Activated CD8-positive, alpha-beta T cell treated with anti-CD3 and anti-CD28 coated beads for 36 hours (primary cell): ENCODE measurements at regions not wholly inside any gene's neighbourhood (a gene's known extent, or its start where the extent isn't known, plus 50 kb on each side); places are given as distances from the start of the nearest gene placed in this dataset.
"Not testable (repeated sequence)": the region's sequence is repeated elsewhere in the genome, so short reads cannot be mapped to it uniquely, and the experiment has no call there.

Experiments used
- ATAC-seq: fragments of 200-7000 bp; cut with Tn5 transposase; one replicate; pipeline ENCODE4 v1.10.0; 2021; ENCODE audit warnings: mild to moderate bottlenecking, moderate library complexity
- CTCF ChIA-PET: fragments of 350-600 bp; sonication (Branson Sonifier 250); formaldehyde crosslinking; loops from one replicate; lab custom pipeline; 2021; ENCODE audit warnings: antibody characterized with exemption; lab: Charles Lee
- POLR2A ChIA-PET: fragments of 350-600 bp; sonication (Branson Sonifier 250); formaldehyde crosslinking; loops from one replicate; lab custom pipeline; 2021; ENCODE audit warnings: antibody characterized with exemption; lab: Charles Lee
- DNase-seq: peaks from one replicate; pipeline ENCODE4 v3.0.0-alpha.2; 2020
- H3K27ac Mint-ChIP-seq: one replicate; pipeline ENCODE4 v1.8.0; 2021; ENCODE audit warnings: mild to moderate bottlenecking, mixed read lengths
- H3K27me3 Mint-ChIP-seq: one replicate; pipeline ENCODE4 v1.8.0; 2021; ENCODE audit warnings: mixed read lengths
- H3K36me3 Mint-ChIP-seq: one replicate; pipeline ENCODE4 v1.8.0; 2021; ENCODE audit warnings: low read depth, mixed read lengths
- H3K4me1 Mint-ChIP-seq: one replicate; pipeline ENCODE4 v1.8.0; 2021; ENCODE audit warnings: low read depth, mixed read lengths
- H3K4me3 Mint-ChIP-seq: one replicate; pipeline ENCODE4 v1.8.0; 2021; ENCODE audit warnings: mild to moderate bottlenecking, moderate library complexity, mixed read lengths
- H3K9me3 Mint-ChIP-seq: one replicate; pipeline ENCODE4 v1.8.0; 2021; ENCODE audit warnings: mixed read lengths
- intact Hi-C: fragments of 100-400 bp; cut with micrococcal nuclease; formaldehyde crosslinking; loops from one replicate; pipeline ENCODE4 v1.10.0; 2022
- TF ChIP-seq, protein P1 (sequence below): fragments of 200-600 bp; IDR thresholded peaks from one replicate; pipeline ENCODE4 v1.8.0; 2022; ENCODE audit warnings: antibody characterized with exemption, mild to moderate bottlenecking

DNA sequence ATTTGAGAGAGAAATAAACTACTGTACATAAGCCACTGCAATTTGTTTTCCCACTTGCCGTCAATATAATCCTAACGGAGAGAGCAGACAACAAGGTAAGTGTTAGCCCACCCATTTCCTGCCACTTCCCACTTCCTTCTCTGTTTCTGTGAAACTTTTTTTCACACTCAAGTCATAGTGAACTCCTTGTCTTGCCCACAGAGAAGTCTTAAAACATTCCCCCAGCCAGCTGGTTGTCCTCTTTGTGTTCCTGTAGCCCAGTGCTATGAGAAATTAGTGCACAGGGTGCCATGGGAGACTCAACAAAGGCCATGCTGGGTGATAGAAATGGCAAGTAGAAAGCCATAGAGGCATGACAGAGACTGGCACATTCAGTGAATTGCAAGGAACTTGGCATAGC is 208.6 kb downstream of the BLID start:
- POLR2A ChIA-PET: interaction anchor here (1.5 kb wide), 1 partner anchor 9 kb away, joined by 4 read pairs; no protein-coding TSS in a partner anchor
- Mint-ChIP-seq H3K9me3 (no peaks in the 10 kb centered on the region), H3K27ac (no peak overlapping the region), H3K4me3 (no peak overlapping the region), H3K27me3 (peaks cover 10% of the 10 kb centered on the region), H3K4me1 (peaks cover 7% of the 10 kb centered on the region), H3K36me3 (no peaks in the 10 kb centered on the region)
- intact Hi-C loops: no loop called here
- TF ChIP-seq, protein P1, sequence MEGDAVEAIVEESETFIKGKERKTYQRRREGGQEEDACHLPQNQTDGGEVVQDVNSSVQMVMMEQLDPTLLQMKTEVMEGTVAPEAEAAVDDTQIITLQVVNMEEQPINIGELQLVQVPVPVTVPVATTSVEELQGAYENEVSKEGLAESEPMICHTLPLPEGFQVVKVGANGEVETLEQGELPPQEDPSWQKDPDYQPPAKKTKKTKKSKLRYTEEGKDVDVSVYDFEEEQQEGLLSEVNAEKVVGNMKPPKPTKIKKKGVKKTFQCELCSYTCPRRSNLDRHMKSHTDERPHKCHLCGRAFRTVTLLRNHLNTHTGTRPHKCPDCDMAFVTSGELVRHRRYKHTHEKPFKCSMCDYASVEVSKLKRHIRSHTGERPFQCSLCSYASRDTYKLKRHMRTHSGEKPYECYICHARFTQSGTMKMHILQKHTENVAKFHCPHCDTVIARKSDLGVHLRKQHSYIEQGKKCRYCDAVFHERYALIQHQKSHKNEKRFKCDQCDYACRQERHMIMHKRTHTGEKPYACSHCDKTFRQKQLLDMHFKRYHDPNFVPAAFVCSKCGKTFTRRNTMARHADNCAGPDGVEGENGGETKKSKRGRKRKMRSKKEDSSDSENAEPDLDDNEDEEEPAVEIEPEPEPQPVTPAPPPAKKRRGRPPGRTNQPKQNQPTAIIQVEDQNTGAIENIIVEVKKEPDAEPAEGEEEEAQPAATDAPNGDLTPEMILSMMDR: no peak
- DNase-seq (no peak), ATAC-seq (no peak)
- CTCF ChIA-PET: no interaction called here

DNA sequence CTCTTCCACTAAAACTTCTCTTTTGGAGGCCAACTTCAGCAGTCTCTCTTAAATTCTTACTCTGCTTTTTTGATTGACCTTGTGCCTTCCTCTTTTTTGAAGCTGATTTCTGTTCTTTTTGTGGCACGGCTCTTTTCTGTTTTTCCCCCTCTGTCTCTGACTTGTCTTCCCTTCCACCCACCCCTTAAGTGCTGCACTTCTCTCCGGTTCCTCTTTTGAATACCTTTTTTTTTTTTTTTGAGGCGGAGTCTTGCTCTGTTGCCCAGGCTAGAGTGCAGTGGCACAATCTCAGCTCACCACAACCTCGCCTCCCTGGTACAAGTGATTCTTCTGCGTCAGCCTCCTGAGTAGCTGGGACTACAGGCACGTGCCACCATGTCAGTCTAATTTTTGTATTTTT is 211.9 kb downstream of the BLID start:
- ATAC-seq (no peak), DNase-seq (no peak)
- POLR2A ChIA-PET: no interaction called here
- CTCF ChIA-PET: no interaction called here
- TF ChIP-seq, protein P1: no peak
- peaks cover 8% of the 10 kb centered on the region for H3K27me3 Mint-ChIP-seq
- no peak overlapping the region for H3K27ac Mint-ChIP-seq
- H3K9me3 Mint-ChIP-seq: no peaks in the 10 kb centered on the region
- no peak overlapping the region for H3K4me3 Mint-ChIP-seq
- intact Hi-C loops: no loop called here
- H3K4me1 Mint-ChIP-seq: peaks cover 7% of the 10 kb centered on the region
- H3K36me3 Mint-ChIP-seq: no peaks in the 10 kb centered on the region

DNA sequence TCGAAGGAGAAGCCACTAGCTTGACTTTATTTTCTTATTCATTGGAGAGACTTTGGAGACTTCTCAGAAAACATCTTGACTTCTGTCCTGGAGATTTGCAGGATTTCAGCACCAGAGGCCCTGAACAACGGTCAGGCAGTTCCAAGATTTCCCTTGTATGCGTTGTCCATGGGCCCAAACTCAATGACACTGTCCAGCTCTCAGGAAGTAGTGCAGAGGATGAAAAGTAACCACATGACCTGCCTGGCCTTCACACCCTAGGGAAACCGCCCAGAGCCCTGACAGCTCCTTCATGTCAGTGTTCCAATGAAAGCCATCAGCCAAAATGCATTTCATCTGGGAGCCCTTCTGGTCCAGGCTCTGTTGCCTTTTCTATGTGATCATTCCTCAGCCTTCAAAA is 214.1 kb downstream of the BLID start:
- POLR2A ChIA-PET: no interaction called here
- intact Hi-C loops: no loop called here
- Mint-ChIP-seq H3K27me3 (no peaks in the 10 kb centered on the region), H3K9me3 (no peaks in the 10 kb centered on the region), H3K36me3 (no peaks in the 10 kb centered on the region), H3K27ac (no peak overlapping the region), H3K4me1 (no peaks in the 10 kb centered on the region), H3K4me3 (no peak overlapping the region)
- DNase-seq (no peak), ATAC-seq (no peak)
- CTCF ChIA-PET: no interaction called here
- TF ChIP-seq, protein P1: no peak

DNA sequence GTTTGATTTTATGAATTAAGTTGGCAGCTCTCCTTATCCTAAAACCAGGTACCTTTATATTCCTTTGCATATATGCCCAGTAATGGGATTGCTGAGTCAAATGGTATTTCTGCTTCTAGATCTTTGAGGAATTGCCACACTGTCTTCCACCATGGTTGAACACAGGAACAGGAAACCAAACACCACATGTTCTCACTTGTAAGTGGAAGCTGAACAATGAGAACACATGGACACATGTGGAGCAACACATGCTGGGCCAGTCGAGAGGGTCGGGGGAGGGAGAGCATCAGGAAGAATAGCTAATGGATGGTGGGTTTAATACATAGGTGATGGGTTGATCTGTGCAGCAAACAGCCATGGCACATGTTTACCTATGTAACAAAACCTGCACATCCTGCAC is 214.6 kb downstream of the BLID start:
- H3K36me3 Mint-ChIP-seq, H3K4me3 Mint-ChIP-seq, ATAC-seq, intact Hi-C loops, H3K4me1 Mint-ChIP-seq, H3K27ac Mint-ChIP-seq, H3K27me3 Mint-ChIP-seq, H3K9me3 Mint-ChIP-seq, DNase-seq, CTCF ChIA-PET: not testable (repeated sequence)
- POLR2A ChIA-PET: interaction anchor here (0.6 kb wide), 1 partner anchor 672 kb away, joined by 3 read pairs; no protein-coding TSS in a partner anchor

DNA sequence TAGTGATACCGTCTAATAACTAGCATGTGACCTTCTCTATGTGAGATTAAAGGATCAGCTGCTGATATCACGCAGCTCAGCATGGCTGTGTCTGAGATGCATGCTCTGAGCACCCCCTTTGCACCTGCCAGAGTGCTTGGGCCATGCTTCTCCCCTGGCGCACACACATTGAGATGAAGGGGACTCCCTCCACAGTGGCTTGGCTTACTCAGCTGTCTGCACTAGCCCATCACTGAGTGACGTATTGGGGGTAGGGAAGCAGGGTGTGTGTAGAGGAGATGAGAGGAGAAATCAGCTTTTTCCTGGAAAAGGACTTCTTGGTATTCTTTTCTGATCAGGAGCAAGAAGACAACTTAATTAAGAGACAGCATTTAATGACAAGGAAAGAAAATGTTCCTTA is 216.5 kb downstream of the BLID start:
- ChIA-PET CTCF (no interaction called here), POLR2A (no interaction called here)
- no peaks in the 10 kb centered on the region for H3K4me1 Mint-ChIP-seq
- DNase-seq: no peak
- TF ChIP-seq, protein P1: no peak
- H3K36me3 Mint-ChIP-seq: no peaks in the 10 kb centered on the region
- H3K27me3 Mint-ChIP-seq: peaks cover 2% of the 10 kb centered on the region
- intact Hi-C loops: no loop called here
- H3K9me3 Mint-ChIP-seq: no peaks in the 10 kb centered on the region
- H3K27ac Mint-ChIP-seq: no peak overlapping the region
- no peak overlapping the region for H3K4me3 Mint-ChIP-seq
- ATAC-seq: no peak

DNA sequence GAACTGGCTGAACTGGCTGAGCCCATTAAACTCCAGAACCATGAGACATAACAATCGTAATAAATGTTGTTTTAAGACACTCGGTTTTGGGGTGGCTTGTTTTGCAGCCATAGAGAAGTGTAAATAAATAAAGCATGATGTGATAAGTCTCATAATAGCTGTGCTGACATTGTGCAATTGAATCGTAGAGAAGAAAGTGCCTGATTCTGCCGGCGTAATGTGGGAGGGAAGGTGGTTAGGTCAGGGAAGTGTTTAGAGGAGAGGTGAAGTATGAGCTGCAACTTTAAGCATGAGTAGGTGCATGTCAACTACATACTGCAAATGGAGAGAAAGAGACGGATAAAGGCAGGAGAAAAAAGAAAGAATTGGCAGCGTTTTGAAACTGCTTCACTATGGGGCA is 217.1 kb downstream of the BLID start:
- Mint-ChIP-seq H3K9me3 (no peaks in the 10 kb centered on the region), H3K4me1 (no peaks in the 10 kb centered on the region), H3K4me3 (no peak overlapping the region), H3K27ac (no peak overlapping the region), H3K27me3 (peaks cover 2% of the 10 kb centered on the region), H3K36me3 (no peaks in the 10 kb centered on the region)
- TF ChIP-seq, protein P1: no peak
- intact Hi-C loops: no loop called here
- DNase-seq: no peak
- no peak for ATAC-seq
- ChIA-PET CTCF (no interaction called here), POLR2A (interaction anchor here (0.7 kb wide), 1 partner anchor 9 kb away, joined by 4 read pairs; no protein-coding TSS in a partner anchor)
